ENCODE measurements at regions not wholly inside any gene's neighbourhood (a gene's known extent, or its start where the extent isn't known, plus 50 kb on each side); places are given as distances from the start of the nearest gene placed in this dataset.
"Not testable (repeated sequence)": the region's sequence is repeated elsewhere in the genome, so short reads cannot be mapped to it uniquely, and the experiment has no call there.

GRCh38 chr21:6553505-6554376, 3967.6 kb upstream of the TPTE start:
- H3K36me3 ChIP-seq (ENCODE audit: insufficient read depth, low read length); H3K4me3 ChIP-seq (ENCODE audit: low read length); H2AFZ ChIP-seq (ENCODE audit: low read depth, low read length); H3K9me3 ChIP-seq (ENCODE audit: low read length); H3K27me3 ChIP-seq (ENCODE audit: insufficient read depth, low read length); H3K4me1 ChIP-seq (ENCODE audit: insufficient read depth, low read length): not testable (repeated sequence)

- H2AFZ ChIP-seq (ENCODE audit: low read depth, low read length) = not testable (repeated sequence)
Observed at GRCh38 chr21:6554377-6554864, 3967.0 kb upstream of the TPTE start.

GRCh38 chr21:6556516-6556915, 3964.9 kb upstream of the TPTE start:
- not testable (repeated sequence) for H3K9me3 ChIP-seq (ENCODE audit: low read length); H3K4me1 ChIP-seq (ENCODE audit: insufficient read depth, low read length); H3K4me3 ChIP-seq (ENCODE audit: low read length); H3K27me3 ChIP-seq (ENCODE audit: insufficient read depth, low read length); H2AFZ ChIP-seq (ENCODE audit: low read depth, low read length); H3K36me3 ChIP-seq (ENCODE audit: insufficient read depth, low read length)

More at GRCh38 chr21:6554377-6554864, 3967.0 kb upstream of the TPTE start:
- not testable (repeated sequence) for H3K4me3 ChIP-seq (ENCODE audit: low read length); H3K27me3 ChIP-seq (ENCODE audit: insufficient read depth, low read length); H3K4me1 ChIP-seq (ENCODE audit: insufficient read depth, low read length); H3K9me3 ChIP-seq (ENCODE audit: low read length); H3K36me3 ChIP-seq (ENCODE audit: insufficient read depth, low read length)

- H3K36me3 ChIP-seq (ENCODE audit: insufficient read depth, low read length); H3K9me3 ChIP-seq (ENCODE audit: low read length); H3K27me3 ChIP-seq (ENCODE audit: insufficient read depth, low read length); H3K4me1 ChIP-seq (ENCODE audit: insufficient read depth, low read length); H3K4me3 ChIP-seq (ENCODE audit: low read length); H2AFZ ChIP-seq (ENCODE audit: low read depth, low read length): not testable (repeated sequence)
Observed at GRCh38 chr21:6557415-6557814, 3964.0 kb upstream of the TPTE start.

- not testable (repeated sequence) for H3K9me3 ChIP-seq (ENCODE audit: low read length); H3K36me3 ChIP-seq (ENCODE audit: insufficient read depth, low read length); H3K4me3 ChIP-seq (ENCODE audit: low read length); H2AFZ ChIP-seq (ENCODE audit: low read depth, low read length); H3K27me3 ChIP-seq (ENCODE audit: insufficient read depth, low read length); H3K4me1 ChIP-seq (ENCODE audit: insufficient read depth, low read length)
Observed at GRCh38 chr21:6561168-6561567, 3960.2 kb upstream of the TPTE start.

GRCh38 chr21:6561578-6561977, 3959.8 kb upstream of the TPTE start:
- not testable (repeated sequence) for H3K36me3 ChIP-seq (ENCODE audit: insufficient read depth, low read length); H3K4me1 ChIP-seq (ENCODE audit: insufficient read depth, low read length); H3K27me3 ChIP-seq (ENCODE audit: insufficient read depth, low read length); H3K4me3 ChIP-seq (ENCODE audit: low read length); H3K9me3 ChIP-seq (ENCODE audit: low read length); H2AFZ ChIP-seq (ENCODE audit: low read depth, low read length)

GRCh38 chr21:6564543-6565166, 3956.7 kb upstream of the TPTE start:
- H3K27me3 ChIP-seq (ENCODE audit: insufficient read depth, low read length); H3K4me1 ChIP-seq (ENCODE audit: insufficient read depth, low read length); H2AFZ ChIP-seq (ENCODE audit: low read depth, low read length); H3K36me3 ChIP-seq (ENCODE audit: insufficient read depth, low read length); H3K9me3 ChIP-seq (ENCODE audit: low read length); H3K4me3 ChIP-seq (ENCODE audit: low read length): not testable (repeated sequence)

- not testable (repeated sequence) for H3K4me3 ChIP-seq (ENCODE audit: low read length); H3K36me3 ChIP-seq (ENCODE audit: insufficient read depth, low read length); H2AFZ ChIP-seq (ENCODE audit: low read depth, low read length); H3K9me3 ChIP-seq (ENCODE audit: low read length); H3K27me3 ChIP-seq (ENCODE audit: insufficient read depth, low read length); H3K4me1 ChIP-seq (ENCODE audit: insufficient read depth, low read length)
Observed at GRCh38 chr21:6565190-6566094, 3955.9 kb upstream of the TPTE start.

- H2AFZ ChIP-seq (ENCODE audit: low read depth, low read length); H3K36me3 ChIP-seq (ENCODE audit: insufficient read depth, low read length); H3K4me1 ChIP-seq (ENCODE audit: insufficient read depth, low read length); H3K27me3 ChIP-seq (ENCODE audit: insufficient read depth, low read length); H3K4me3 ChIP-seq (ENCODE audit: low read length); H3K9me3 ChIP-seq (ENCODE audit: low read length): not testable (repeated sequence)
Observed at GRCh38 chr21:6567542-6567941, 3953.8 kb upstream of the TPTE start.

- not testable (repeated sequence) for H3K27me3 ChIP-seq (ENCODE audit: insufficient read depth, low read length); H3K9me3 ChIP-seq (ENCODE audit: low read length); H3K4me1 ChIP-seq (ENCODE audit: insufficient read depth, low read length); H3K36me3 ChIP-seq (ENCODE audit: insufficient read depth, low read length); H3K4me3 ChIP-seq (ENCODE audit: low read length); H2AFZ ChIP-seq (ENCODE audit: low read depth, low read length)
Observed at GRCh38 chr21:6569152-6569551, 3952.2 kb upstream of the TPTE start.

- H3K4me1 ChIP-seq (ENCODE audit: insufficient read depth, low read length); H3K36me3 ChIP-seq (ENCODE audit: insufficient read depth, low read length); H2AFZ ChIP-seq (ENCODE audit: low read depth, low read length); H3K27me3 ChIP-seq (ENCODE audit: insufficient read depth, low read length); H3K9me3 ChIP-seq (ENCODE audit: low read length); H3K4me3 ChIP-seq (ENCODE audit: low read length): not testable (repeated sequence)
Observed at GRCh38 chr21:6569587-6570392, 3951.6 kb upstream of the TPTE start.

- not testable (repeated sequence) for H3K27me3 ChIP-seq (ENCODE audit: insufficient read depth, low read length); H3K9me3 ChIP-seq (ENCODE audit: low read length); H3K4me3 ChIP-seq (ENCODE audit: low read length); H2AFZ ChIP-seq (ENCODE audit: low read depth, low read length); H3K36me3 ChIP-seq (ENCODE audit: insufficient read depth, low read length); H3K4me1 ChIP-seq (ENCODE audit: insufficient read depth, low read length)
Observed at GRCh38 chr21:6570700-6571368, 3950.5 kb upstream of the TPTE start.
